ENCODE measurements at regions not wholly inside any gene's neighbourhood (a gene's known extent, or its start where the extent isn't known, plus 50 kb on each side); places are given as distances from the start of the nearest gene placed in this dataset.

DNA sequence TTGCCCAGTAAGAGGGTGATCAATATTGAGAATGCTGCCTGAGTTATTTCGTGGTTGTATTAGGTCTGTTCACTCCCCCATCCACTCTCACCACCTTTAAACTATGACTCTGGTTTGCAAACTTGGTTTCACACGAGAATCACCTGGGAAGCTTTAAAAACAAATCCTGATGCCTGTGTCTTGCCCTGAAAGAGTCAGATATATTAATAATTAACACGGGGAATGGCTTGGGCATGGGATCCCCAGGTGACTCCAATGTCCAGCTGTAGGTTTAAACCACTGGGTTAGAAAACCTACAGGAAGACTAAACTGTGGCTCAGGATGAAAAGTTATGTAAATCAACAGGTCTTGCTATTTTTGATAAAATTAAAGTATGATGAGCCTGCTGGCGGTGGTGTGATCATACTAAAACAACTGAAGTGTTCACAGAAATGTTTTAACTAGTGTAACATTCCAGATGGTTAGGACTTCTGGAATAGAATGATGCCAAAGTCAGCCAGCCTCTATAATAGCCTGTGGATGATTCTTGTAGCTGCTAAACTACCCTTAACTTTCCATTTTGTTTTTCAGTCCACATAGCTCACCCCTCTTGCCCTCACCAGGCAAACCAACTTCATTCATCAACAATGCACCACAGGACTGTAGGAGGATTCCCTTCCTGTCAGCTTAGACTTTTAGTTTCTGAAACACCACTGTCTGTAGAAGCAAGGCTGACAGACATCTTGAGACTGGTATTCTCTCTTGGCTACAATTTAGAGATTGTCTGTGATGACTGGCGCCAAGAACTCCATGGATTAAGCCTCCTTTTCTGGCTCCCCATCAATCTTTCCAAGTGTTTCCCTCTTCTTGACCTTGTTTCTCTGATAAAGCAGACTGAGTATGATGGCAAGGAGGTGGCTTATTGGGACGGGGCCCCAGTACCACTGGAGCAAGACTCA, 119.1 kb upstream of the ADAMTS9 start:
- no peak overlapping the region for H3K4me3 ChIP-seq (ENCODE audit: low read depth in 1 of 2, low read length in 2 of 2)
- H3K9me3 ChIP-seq (ENCODE audit: low read length): no peaks in the 10 kb centered on the region
- H3K27ac ChIP-seq (ENCODE audit: low read depth, low read length): no peak overlapping the region
- H3K27me3 ChIP-seq (ENCODE audit: control insufficient read depth in 1 of 2, insufficient read depth in 2 of 2, low read length in 2 of 2): no peaks in the 10 kb centered on the region
- no peaks in the 10 kb centered on the region for H3K4me1 ChIP-seq (ENCODE audit: insufficient read depth, low read length)
- H3K9ac ChIP-seq (ENCODE audit: low read length): no peak overlapping the region
- H3K36me3 ChIP-seq (ENCODE audit: insufficient read depth, low read length): peaks cover 31% of the 10 kb centered on the region

DNA sequence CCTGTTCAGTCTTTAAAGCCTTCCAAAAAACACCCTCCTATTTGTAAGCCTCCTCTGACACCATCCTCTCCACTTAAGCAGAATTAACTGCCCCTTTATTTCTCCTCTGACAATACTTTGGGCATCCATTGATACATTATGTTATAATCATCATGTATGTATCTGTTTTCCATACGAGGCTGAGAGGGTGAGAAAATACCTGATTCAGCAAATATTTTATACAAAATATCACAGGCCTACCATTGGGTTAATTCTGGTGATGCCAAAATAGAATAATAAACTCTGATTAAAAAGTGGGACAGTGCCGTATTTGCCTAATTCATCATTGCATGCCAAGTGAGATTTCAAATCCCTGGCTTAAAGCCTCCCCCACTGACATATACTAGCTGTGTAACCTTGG, 118.2 kb upstream of the ADAMTS9 start:
- no peaks in the 10 kb centered on the region for H3K9me3 ChIP-seq (ENCODE audit: low read length)
- H3K27me3 ChIP-seq (ENCODE audit: control insufficient read depth in 1 of 2, insufficient read depth in 2 of 2, low read length in 2 of 2): no peaks in the 10 kb centered on the region
- no peaks in the 10 kb centered on the region for H3K4me1 ChIP-seq (ENCODE audit: insufficient read depth, low read length)
- H3K36me3 ChIP-seq (ENCODE audit: insufficient read depth, low read length): peaks cover 31% of the 10 kb centered on the region
- no peak overlapping the region for H3K27ac ChIP-seq (ENCODE audit: low read depth, low read length)
- H3K4me3 ChIP-seq (ENCODE audit: low read depth in 1 of 2, low read length in 2 of 2): no peak overlapping the region
- H3K9ac ChIP-seq (ENCODE audit: low read length): no peak overlapping the region

DNA sequence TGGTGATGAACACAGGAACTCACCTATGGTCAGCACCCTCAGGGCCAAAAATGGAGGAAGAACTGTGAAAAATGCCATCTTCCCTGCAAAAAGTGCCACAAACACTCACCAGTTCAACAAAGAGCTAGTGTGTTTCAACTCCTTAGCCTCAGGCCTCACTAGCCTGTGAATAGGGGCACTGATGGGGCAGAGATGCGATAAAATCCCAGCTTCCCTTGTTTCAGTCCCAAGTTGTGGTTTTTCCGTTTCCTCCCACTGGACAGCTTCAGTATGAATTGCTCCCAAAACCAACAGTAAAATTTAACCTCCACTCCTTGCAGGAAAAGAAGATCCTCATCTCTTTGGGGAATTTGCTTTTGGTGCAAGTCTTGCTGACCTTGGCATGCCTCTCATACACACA, 117.4 kb upstream of the ADAMTS9 start:
- Histone ChIP-seq H3K36me3 (ENCODE audit: insufficient read depth, low read length) (peaks cover 29% of the 10 kb centered on the region), H3K9ac (ENCODE audit: low read length) (no peak overlapping the region)

DNA sequence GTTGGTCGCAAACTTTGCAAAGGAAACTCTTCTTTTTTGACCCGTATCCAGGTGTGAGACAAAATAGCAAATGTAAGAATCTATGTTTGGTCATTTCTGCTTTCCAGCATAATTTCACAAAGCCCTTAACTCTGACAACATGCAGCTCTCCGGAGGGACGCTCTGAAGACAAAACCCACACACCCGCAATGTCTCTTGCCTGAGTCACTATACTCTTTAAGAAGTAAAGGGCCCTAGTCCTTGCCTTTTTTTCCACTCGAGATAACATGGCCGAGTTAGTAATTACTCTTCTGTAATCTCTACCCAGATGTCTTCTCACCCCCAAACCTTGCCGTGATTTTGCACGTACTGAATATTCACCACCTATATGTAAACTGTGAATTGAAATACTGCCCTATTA, 115.7 kb upstream of the ADAMTS9 start:
- H3K9me3 ChIP-seq (ENCODE audit: low read length): no peaks in the 10 kb centered on the region
- no peak overlapping the region for H3K27ac ChIP-seq (ENCODE audit: low read depth, low read length)
- no peak overlapping the region for H3K9ac ChIP-seq (ENCODE audit: low read length)
- H3K4me3 ChIP-seq (ENCODE audit: low read depth in 1 of 2, low read length in 2 of 2): no peak overlapping the region
- H3K27me3 ChIP-seq (ENCODE audit: control insufficient read depth in 1 of 2, insufficient read depth in 2 of 2, low read length in 2 of 2): no peaks in the 10 kb centered on the region
- H3K4me1 ChIP-seq (ENCODE audit: insufficient read depth, low read length): no peaks in the 10 kb centered on the region
- peaks cover 19% of the 10 kb centered on the region for H3K36me3 ChIP-seq (ENCODE audit: insufficient read depth, low read length)

More for the DNA sequence above, 117.4 kb upstream of the ADAMTS9 start:
- no peaks in the 10 kb centered on the region for H3K4me1 ChIP-seq (ENCODE audit: insufficient read depth, low read length)
- no peak overlapping the region for H3K27ac ChIP-seq (ENCODE audit: low read depth, low read length)
- no peaks in the 10 kb centered on the region for H3K27me3 ChIP-seq (ENCODE audit: control insufficient read depth in 1 of 2, insufficient read depth in 2 of 2, low read length in 2 of 2)
- H3K4me3 ChIP-seq (ENCODE audit: low read depth in 1 of 2, low read length in 2 of 2): no peak overlapping the region
- H3K9me3 ChIP-seq (ENCODE audit: low read length): no peaks in the 10 kb centered on the region

DNA sequence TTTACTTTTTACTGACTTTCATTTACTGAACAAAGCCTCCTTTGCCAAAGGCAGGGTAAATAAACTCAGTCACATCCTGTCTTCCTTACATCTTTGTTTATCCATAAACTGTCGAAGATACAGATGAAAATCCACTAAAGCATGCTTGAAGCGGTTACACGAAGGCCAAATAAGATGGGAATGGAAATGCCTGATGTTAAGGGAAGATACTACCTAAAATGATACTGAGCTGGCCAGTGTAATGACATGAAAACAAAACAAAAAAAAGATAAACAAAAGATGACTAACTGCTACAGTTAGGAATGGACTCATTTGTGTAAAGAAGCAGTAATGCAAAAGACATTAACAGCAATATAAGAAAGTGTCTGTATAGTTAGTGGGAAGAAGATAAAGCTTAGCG, 114.7 kb upstream of the ADAMTS9 start:
- H3K9ac ChIP-seq (ENCODE audit: low read length): no peak overlapping the region
- no peaks in the 10 kb centered on the region for H3K9me3 ChIP-seq (ENCODE audit: low read length)
- H3K36me3 ChIP-seq (ENCODE audit: insufficient read depth, low read length): peaks cover 19% of the 10 kb centered on the region
- H3K4me1 ChIP-seq (ENCODE audit: insufficient read depth, low read length): no peaks in the 10 kb centered on the region
- H3K4me3 ChIP-seq (ENCODE audit: low read depth in 1 of 2, low read length in 2 of 2): no peak overlapping the region
- no peak overlapping the region for H3K27ac ChIP-seq (ENCODE audit: low read depth, low read length)
- no peaks in the 10 kb centered on the region for H3K27me3 ChIP-seq (ENCODE audit: control insufficient read depth in 1 of 2, insufficient read depth in 2 of 2, low read length in 2 of 2)

DNA sequence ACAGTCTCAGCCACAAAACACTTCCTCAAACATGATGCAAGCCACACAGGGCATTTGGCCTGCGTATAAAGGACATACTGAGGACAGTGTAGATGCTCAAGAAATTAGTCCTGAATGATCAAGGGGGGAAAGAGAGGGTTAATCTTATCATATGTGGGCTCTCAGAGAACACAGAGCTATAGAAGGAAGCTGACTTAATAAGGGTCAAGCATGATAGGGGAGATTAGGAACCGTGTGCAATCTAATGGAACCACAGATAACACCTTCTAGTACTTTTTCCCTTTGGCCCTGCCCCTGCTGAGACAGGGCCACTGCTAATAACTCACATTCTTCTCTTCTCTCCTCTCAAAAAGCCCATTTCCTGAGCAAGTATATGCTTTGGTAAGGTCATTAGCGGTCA, 114.1 kb upstream of the ADAMTS9 start:
- peaks cover 19% of the 10 kb centered on the region for H3K36me3 ChIP-seq (ENCODE audit: insufficient read depth, low read length)
- H3K9me3 ChIP-seq (ENCODE audit: low read length): no peaks in the 10 kb centered on the region
- H3K4me3 ChIP-seq (ENCODE audit: low read depth in 1 of 2, low read length in 2 of 2): no peak overlapping the region
- no peak overlapping the region for H3K9ac ChIP-seq (ENCODE audit: low read length)
- H3K4me1 ChIP-seq (ENCODE audit: insufficient read depth, low read length): no peaks in the 10 kb centered on the region
- H3K27ac ChIP-seq (ENCODE audit: low read depth, low read length): no peak overlapping the region
- no peaks in the 10 kb centered on the region for H3K27me3 ChIP-seq (ENCODE audit: control insufficient read depth in 1 of 2, insufficient read depth in 2 of 2, low read length in 2 of 2)

DNA sequence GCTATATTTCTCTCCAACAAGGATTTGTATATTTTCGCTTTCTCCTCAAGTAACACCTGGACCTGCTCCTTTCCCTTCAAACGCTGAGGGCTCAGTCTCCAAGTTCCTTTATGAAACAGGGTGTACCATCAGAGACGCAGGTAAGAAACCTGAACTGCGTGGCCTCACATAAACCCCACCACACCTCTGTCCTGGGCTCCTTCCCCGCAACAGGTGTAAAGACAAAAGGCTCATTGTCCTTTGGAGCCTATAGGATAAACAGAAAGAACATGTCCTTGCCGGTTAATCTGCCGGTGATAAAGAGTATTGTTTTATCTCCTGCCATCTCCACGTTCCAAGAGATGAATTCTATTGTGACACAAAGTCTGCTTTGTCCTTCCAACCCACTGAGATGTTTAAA, 111.8 kb upstream of the ADAMTS9 start:
- Histone ChIP-seq H3K9ac (ENCODE audit: low read length) (no peak overlapping the region), H3K36me3 (ENCODE audit: insufficient read depth, low read length) (peaks cover 7% of the 10 kb centered on the region), H3K27me3 (ENCODE audit: control insufficient read depth in 1 of 2, insufficient read depth in 2 of 2, low read length in 2 of 2) (no peaks in the 10 kb centered on the region), H3K4me1 (ENCODE audit: insufficient read depth, low read length) (no peaks in the 10 kb centered on the region), H3K27ac (ENCODE audit: low read depth, low read length) (no peak overlapping the region), H3K9me3 (ENCODE audit: low read length) (no peaks in the 10 kb centered on the region), H3K4me3 (ENCODE audit: low read depth in 1 of 2, low read length in 2 of 2) (no peak overlapping the region)

DNA sequence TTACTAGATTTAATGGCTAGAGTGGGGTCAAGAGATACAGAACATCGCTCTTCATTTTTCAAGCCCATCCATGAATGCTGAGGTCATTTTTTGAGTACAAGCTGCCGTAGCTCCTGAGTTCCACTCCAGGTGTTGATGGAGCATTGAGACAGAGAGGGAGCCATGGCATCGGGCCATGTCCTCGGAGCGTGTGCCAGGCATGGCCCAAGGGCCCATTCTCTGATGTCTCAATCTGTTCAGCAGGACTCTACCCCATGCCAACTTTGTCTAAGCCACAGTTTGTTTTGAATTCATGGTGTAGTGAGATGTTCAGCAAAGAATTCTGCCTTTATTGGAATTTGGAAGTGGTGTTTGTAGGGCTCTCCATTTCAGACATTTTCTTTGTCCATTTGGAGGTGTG, 110.5 kb upstream of the ADAMTS9 start:
- no peaks in the 10 kb centered on the region for H3K27me3 ChIP-seq (ENCODE audit: control insufficient read depth in 1 of 2, insufficient read depth in 2 of 2, low read length in 2 of 2)
- H3K27ac ChIP-seq (ENCODE audit: low read depth, low read length): no peak overlapping the region
- H3K9me3 ChIP-seq (ENCODE audit: low read length): no peaks in the 10 kb centered on the region
- no peaks in the 10 kb centered on the region for H3K36me3 ChIP-seq (ENCODE audit: insufficient read depth, low read length)
- H3K4me3 ChIP-seq (ENCODE audit: low read depth in 1 of 2, low read length in 2 of 2): no peak overlapping the region
- no peak overlapping the region for H3K9ac ChIP-seq (ENCODE audit: low read length)
- H3K4me1 ChIP-seq (ENCODE audit: insufficient read depth, low read length): no peaks in the 10 kb centered on the region

DNA sequence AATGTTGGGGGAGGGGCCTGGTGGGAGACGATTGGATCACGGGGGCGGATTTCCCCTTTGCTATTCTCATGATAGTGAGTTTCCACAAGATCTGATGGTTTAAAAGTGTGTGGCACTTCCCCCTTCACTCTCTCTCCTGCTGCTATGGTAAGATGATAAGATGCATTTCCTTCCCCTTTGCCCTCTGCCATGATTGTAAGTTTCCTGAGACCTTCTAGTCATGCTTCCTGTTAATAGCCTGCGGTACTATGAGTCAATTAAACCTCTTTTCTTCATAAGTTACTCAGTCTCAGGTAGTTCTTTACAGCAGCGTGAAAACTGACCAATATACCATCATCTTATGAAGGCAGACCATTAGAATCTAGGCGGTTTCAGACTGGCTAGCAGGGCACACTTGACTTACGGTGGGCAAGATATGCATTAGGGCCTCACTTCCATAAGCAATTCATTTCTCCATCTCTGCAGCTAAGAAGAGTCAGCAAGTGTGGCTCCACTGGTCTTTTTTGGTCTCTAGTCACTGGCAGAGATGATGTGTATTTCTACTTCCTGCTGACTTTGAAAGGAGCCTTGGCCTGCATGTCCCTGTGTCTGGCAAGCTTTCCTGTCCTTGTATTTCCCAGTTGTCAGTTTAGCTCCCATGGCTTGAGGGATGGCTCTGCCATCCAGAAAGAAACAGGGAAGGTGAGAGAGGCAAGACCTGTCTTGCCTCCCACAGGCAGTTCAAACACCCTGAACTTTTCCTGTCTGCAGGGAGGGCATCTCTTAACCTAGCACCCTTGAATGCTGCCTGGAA, 109.0 kb upstream of the ADAMTS9 start:
- Histone ChIP-seq H3K27me3 (ENCODE audit: control insufficient read depth in 1 of 2, insufficient read depth in 2 of 2, low read length in 2 of 2) (no peaks in the 10 kb centered on the region), H3K4me1 (ENCODE audit: insufficient read depth, low read length) (peaks cover 9% of the 10 kb centered on the region), H3K36me3 (ENCODE audit: insufficient read depth, low read length) (no peaks in the 10 kb centered on the region), H3K27ac (ENCODE audit: low read depth, low read length) (no peak overlapping the region), H3K9ac (ENCODE audit: low read length) (no peak overlapping the region), H3K4me3 (ENCODE audit: low read depth in 1 of 2, low read length in 2 of 2) (no peak overlapping the region), H3K9me3 (ENCODE audit: low read length) (no peaks in the 10 kb centered on the region)

DNA sequence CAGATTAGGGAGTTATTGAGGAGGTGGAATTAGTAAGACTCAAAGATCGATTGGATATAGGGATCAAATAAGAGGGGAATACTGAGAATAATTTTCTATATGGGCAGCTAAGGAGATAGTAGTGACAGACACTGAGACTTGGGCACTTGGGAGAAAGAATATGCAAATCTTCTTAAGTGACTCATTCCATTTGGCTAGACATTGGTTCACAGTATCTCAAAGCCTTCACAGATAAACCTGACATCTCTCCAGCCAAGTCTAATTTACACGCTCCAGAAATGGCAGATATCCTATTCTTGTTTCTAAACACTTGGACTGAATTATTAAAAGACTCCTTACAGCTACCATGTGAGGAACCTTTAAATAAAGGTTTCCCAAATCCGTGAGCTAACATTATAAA, 104.6 kb upstream of the ADAMTS9 start:
- Histone ChIP-seq H3K9me3 (ENCODE audit: low read length) (no peaks in the 10 kb centered on the region), H3K36me3 (ENCODE audit: insufficient read depth, low read length) (no peaks in the 10 kb centered on the region), H3K9ac (ENCODE audit: low read length) (no peak overlapping the region), H3K4me1 (ENCODE audit: insufficient read depth, low read length) (peaks cover 9% of the 10 kb centered on the region), H3K27me3 (ENCODE audit: control insufficient read depth in 1 of 2, insufficient read depth in 2 of 2, low read length in 2 of 2) (no peaks in the 10 kb centered on the region), H3K4me3 (ENCODE audit: low read depth in 1 of 2, low read length in 2 of 2) (no peak overlapping the region), H3K27ac (ENCODE audit: low read depth, low read length) (no peak overlapping the region)

DNA sequence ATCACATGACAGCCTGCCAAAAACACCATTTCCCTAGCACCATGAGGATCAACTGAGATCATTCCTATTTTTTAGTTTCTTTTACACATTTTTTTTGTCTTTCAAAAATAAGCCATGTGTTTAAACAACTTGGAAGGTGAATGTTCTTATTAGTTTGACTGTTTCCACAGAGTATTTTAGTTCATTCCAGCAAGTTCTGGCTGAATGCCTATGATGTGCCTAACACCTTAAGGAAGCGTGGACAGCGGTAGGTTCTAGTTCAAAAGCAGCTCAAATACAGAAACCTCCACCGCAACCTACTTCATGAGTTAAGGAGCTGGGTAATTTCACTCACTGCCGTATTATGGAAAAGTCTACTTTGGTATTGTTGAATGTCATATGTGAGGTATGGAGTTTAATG, 101.3 kb upstream of the ADAMTS9 start:
- H3K27me3 ChIP-seq (ENCODE audit: control insufficient read depth in 1 of 2, insufficient read depth in 2 of 2, low read length in 2 of 2): no peaks in the 10 kb centered on the region
- no peak overlapping the region for H3K9ac ChIP-seq (ENCODE audit: low read length)
- no peaks in the 10 kb centered on the region for H3K36me3 ChIP-seq (ENCODE audit: insufficient read depth, low read length)
- no peaks in the 10 kb centered on the region for H3K9me3 ChIP-seq (ENCODE audit: low read length)
- H3K27ac ChIP-seq (ENCODE audit: low read depth, low read length): no peak overlapping the region
- peaks cover 9% of the 10 kb centered on the region for H3K4me1 ChIP-seq (ENCODE audit: insufficient read depth, low read length)
- H3K4me3 ChIP-seq (ENCODE audit: low read depth in 1 of 2, low read length in 2 of 2): no peak overlapping the region
